Neural cell (in vitro differentiated cells): ENCODE measurements at regions not wholly inside any gene's neighbourhood (a gene's known extent, or its start where the extent isn't known, plus 50 kb on each side); places are given as distances from the start of the nearest gene placed in this dataset.

ENCODE experiments used
- H2AFZ ChIP-seq: fragments of 200-600, 300-800 bp; sonication (generic), shearing (Covaris generic); 2 replicates; pipeline ENCODE4 v1.6.0; 2014; ENCODE audit warnings: low read depth, mild to moderate bottlenecking, antibody characterized with exemption, low read length, moderate library complexity
- H3F3A ChIP-seq: fragments of 200-600 bp; shearing (Covaris generic); 2 replicates; pipeline ENCODE4 v1.6.1; 2016; ENCODE audit warnings: mild to moderate bottlenecking, moderate library complexity, mixed read lengths, antibody characterized with exemption, low read length; ENCODE audit not compliant: insufficient read depth, poor library complexity, severe bottlenecking
- H3K27ac ChIP-seq: fragments of 200-600, 300-800 bp; sonication (generic), shearing (Covaris generic); 2 replicates; pipeline ENCODE4 v1.5.1; 2014; ENCODE audit warnings: mild to moderate bottlenecking, low read length, moderate library complexity
- H3K27me3 ChIP-seq: fragments of 300-800, 200-600 bp; sonication (generic), shearing (Covaris generic); 2 replicates; pipeline ENCODE4 v1.6.0; 2014; ENCODE audit warnings: mild to moderate bottlenecking, low read depth, low read length, moderate library complexity; ENCODE audit not compliant: insufficient read depth
- H3K36me3 ChIP-seq: fragments of 300-800, 200-600 bp; sonication (generic), shearing (Covaris generic); 2 replicates; pipeline ENCODE4 v1.5.1; 2014; ENCODE audit warnings: mild to moderate bottlenecking, antibody characterized with exemption, low read length, moderate library complexity; ENCODE audit not compliant: insufficient read depth
- H3K4me2 ChIP-seq: fragments of 300-800, 200-600 bp; sonication (generic), shearing (Covaris generic); 2 replicates; pipeline ENCODE4 v1.6.0; 2014; ENCODE audit warnings: mild to moderate bottlenecking, low read length
- H3K4me3 ChIP-seq: fragments of 300-800, 200-600 bp; sonication (generic), shearing (Covaris generic); 2 replicates; pipeline ENCODE4 v1.5.1; 2014; ENCODE audit warnings: mild to moderate bottlenecking, low read length, moderate library complexity
- H3K79me2 ChIP-seq: fragments of 200-600 bp; shearing (Covaris generic); replicated peaks from 2 replicates; pipeline ENCODE4 v1.6.0; 2014; ENCODE audit warnings: mild to moderate bottlenecking, low read length, moderate library complexity; ENCODE audit not compliant: insufficient read depth
- H3K9ac ChIP-seq: fragments of 300-800, 200-600 bp; sonication (generic), shearing (Covaris generic); 2 replicates; pipeline ENCODE4 v1.6.1; 2016; ENCODE audit warnings: mild to moderate bottlenecking, low read length, mixed read lengths
- H3K9me2 ChIP-seq: fragments of 200-600 bp; shearing (Covaris generic); 2 replicates; pipeline ENCODE4 v1.6.1; 2016; ENCODE audit warnings: mild to moderate bottlenecking, low read length, mixed read lengths; ENCODE audit not compliant: insufficient read depth
- H3K9me3 ChIP-seq: fragments of 200-600, 300-800 bp; sonication (generic), shearing (Covaris generic); 2 replicates; pipeline ENCODE4 v1.6.1; 2016; ENCODE audit warnings: mild to moderate bottlenecking, mixed run types, low read length, moderate library complexity, mixed read lengths
- H4K20me1 ChIP-seq: fragments of 200-600 bp; shearing (Covaris generic); 2 replicates; pipeline ENCODE4 v1.6.1; 2016; ENCODE audit warnings: mild to moderate bottlenecking, mixed run types; ENCODE audit not compliant: insufficient read depth
- EP300 ChIP-seq: fragments of 450-650 bp; conservative IDR thresholded peaks from 2 replicates; pipeline ENCODE4 v1.6.1; 2014; ENCODE audit warnings: antibody characterized with exemption, mild to moderate bottlenecking, moderate library complexity; ENCODE audit not compliant: poor library complexity, severe bottlenecking
- EZH2 ChIP-seq: fragments of 200-600, 300-800 bp; shearing (Covaris generic), sonication (generic); IDR thresholded peaks from 2 replicates; pipeline ENCODE4 v1.6.1; 2014; ENCODE audit warnings: antibody characterized with exemption, low read length, borderline replicate concordance, mild to moderate bottlenecking; ENCODE audit not compliant: insufficient read depth, poor library complexity, severe bottlenecking
- MXI1 ChIP-seq: fragments of 450-650 bp; conservative IDR thresholded peaks from 2 replicates; pipeline ENCODE4 v1.6.1; 2014; ENCODE audit warnings: antibody characterized with exemption, mild to moderate bottlenecking; ENCODE audit not compliant: poor library complexity, severe bottlenecking
- POLR2AphosphoS5 ChIP-seq: IDR thresholded peaks from 2 replicates; pipeline ENCODE4 v1.6.1; 2012
- RAD21 ChIP-seq: fragments of 450-650 bp; conservative IDR thresholded peaks from 2 replicates; pipeline ENCODE4 v1.6.1; 2014; ENCODE audit warnings: antibody characterized with exemption, mild to moderate bottlenecking, moderate library complexity
- REST ChIP-seq: IDR thresholded peaks from 2 replicates; pipeline ENCODE4 v1.6.1; 2012; ENCODE audit warnings: borderline replicate concordance
- SMC3 ChIP-seq: fragments of 450-650 bp; conservative IDR thresholded peaks from 2 replicates; pipeline ENCODE4 v1.6.1; 2014; ENCODE audit warnings: antibody characterized with exemption, mild to moderate bottlenecking, moderate library complexity; ENCODE audit not compliant: poor library complexity
- TAF1 ChIP-seq: IDR thresholded peaks from 2 replicates; pipeline ENCODE4 v1.6.1; 2012; ENCODE audit warnings: low read depth
- TF ChIP-seq, protein P1 (sequence below): fragments of 450-650 bp; IDR thresholded peaks from 2 replicates; pipeline ENCODE4 v1.5.1; 2014; ENCODE audit warnings: antibody characterized with exemption, mild to moderate bottlenecking, moderate library complexity; ENCODE audit not compliant: poor library complexity, severe bottlenecking

- no peaks in the 10 kb centered on the region for H3F3A ChIP-seq
- no peak overlapping the region for H2AFZ ChIP-seq
- no peak overlapping the region for H3K9ac ChIP-seq
- no peaks in the 10 kb centered on the region for H3K36me3 ChIP-seq
- H3K79me2 ChIP-seq, result no peaks in the 10 kb centered on the region
- H3K27ac ChIP-seq, result no peak overlapping the region
- no peaks in the 10 kb centered on the region for H3K9me3 ChIP-seq
- H3K27me3 ChIP-seq, result no peaks in the 10 kb centered on the region
- H3K4me3 ChIP-seq, result no peak overlapping the region
- no peaks in the 10 kb centered on the region for H3K9me2 ChIP-seq
- no peaks in the 10 kb centered on the region for H4K20me1 ChIP-seq
- no peak overlapping the region for H3K4me2 ChIP-seq
- TF ChIP-seq TAF1 (no peak), MXI1 (no peak), POLR2AphosphoS5 (no peak), EZH2 (no peak), SMC3 (no peak), EP300 (no peak), REST (no peak), RAD21 (no peak)
- TF ChIP-seq, protein P1, sequence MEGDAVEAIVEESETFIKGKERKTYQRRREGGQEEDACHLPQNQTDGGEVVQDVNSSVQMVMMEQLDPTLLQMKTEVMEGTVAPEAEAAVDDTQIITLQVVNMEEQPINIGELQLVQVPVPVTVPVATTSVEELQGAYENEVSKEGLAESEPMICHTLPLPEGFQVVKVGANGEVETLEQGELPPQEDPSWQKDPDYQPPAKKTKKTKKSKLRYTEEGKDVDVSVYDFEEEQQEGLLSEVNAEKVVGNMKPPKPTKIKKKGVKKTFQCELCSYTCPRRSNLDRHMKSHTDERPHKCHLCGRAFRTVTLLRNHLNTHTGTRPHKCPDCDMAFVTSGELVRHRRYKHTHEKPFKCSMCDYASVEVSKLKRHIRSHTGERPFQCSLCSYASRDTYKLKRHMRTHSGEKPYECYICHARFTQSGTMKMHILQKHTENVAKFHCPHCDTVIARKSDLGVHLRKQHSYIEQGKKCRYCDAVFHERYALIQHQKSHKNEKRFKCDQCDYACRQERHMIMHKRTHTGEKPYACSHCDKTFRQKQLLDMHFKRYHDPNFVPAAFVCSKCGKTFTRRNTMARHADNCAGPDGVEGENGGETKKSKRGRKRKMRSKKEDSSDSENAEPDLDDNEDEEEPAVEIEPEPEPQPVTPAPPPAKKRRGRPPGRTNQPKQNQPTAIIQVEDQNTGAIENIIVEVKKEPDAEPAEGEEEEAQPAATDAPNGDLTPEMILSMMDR, result no peak
Measured at GRCh38 chr13:109301726-109302125, 484.7 kb downstream of the IRS2 start.

- Histone ChIP-seq H3K36me3 (no peaks in the 10 kb centered on the region), H3K9me2 (no peaks in the 10 kb centered on the region), H3K27ac (no peak overlapping the region), H2AFZ (no peak overlapping the region), H3K9me3 (no peaks in the 10 kb centered on the region), H3K4me2 (no peak overlapping the region), H4K20me1 (no peaks in the 10 kb centered on the region), H3K79me2 (no peaks in the 10 kb centered on the region), H3F3A (no peaks in the 10 kb centered on the region), H3K4me3 (no peak overlapping the region), H3K27me3 (no peaks in the 10 kb centered on the region), H3K9ac (no peak overlapping the region)
- no peak for TF ChIP-seq REST
- TF ChIP-seq MXI1, result no peak
- no peak for TF ChIP-seq POLR2AphosphoS5
- TF ChIP-seq, protein P1, result no peak
- no peak for TF ChIP-seq TAF1
- no peak for TF ChIP-seq EP300
- no peak for TF ChIP-seq SMC3
- no peak for TF ChIP-seq EZH2
- no peak for TF ChIP-seq RAD21
Measured at GRCh38 chr13:109301276-109301675, 485.1 kb downstream of the IRS2 start.
